Kidney epithelial cell (primary cell): ENCODE measurements at regions not wholly inside any gene's neighbourhood (a gene's known extent, or its start where the extent isn't known, plus 50 kb on each side); places are given as distances from the start of the nearest gene placed in this dataset.

Experiments
- DNase-seq: peaks from one replicate; pipeline ENCODE4 v3.0.0-alpha.2; 2010; ENCODE audit warnings: low read depth
- H3K27me3 ChIP-seq: 2 replicates; pipeline ENCODE4 v1.6.0; 2011; ENCODE audit warnings: low read length; ENCODE audit not compliant: control insufficient read depth, insufficient read depth
- H3K36me3 ChIP-seq: 2 replicates; pipeline ENCODE4 v1.5.1; 2011; ENCODE audit warnings: low read length; ENCODE audit not compliant: control insufficient read depth, insufficient read depth
- H3K4me3 ChIP-seq: 2 replicates; pipeline ENCODE4 v1.5.1; 2011; ENCODE audit warnings: low read depth, mild to moderate bottlenecking, control low read depth, low read length
- TF ChIP-seq, protein P1 (sequence below): IDR thresholded peaks from 2 replicates; pipeline ENCODE4 v1.5.1; 2011; ENCODE audit warnings: mild to moderate bottlenecking, moderate library complexity, low read length, control low read depth, inconsistent platforms; ENCODE audit not compliant: insufficient read depth, poor library complexity, severe bottlenecking

DNA sequence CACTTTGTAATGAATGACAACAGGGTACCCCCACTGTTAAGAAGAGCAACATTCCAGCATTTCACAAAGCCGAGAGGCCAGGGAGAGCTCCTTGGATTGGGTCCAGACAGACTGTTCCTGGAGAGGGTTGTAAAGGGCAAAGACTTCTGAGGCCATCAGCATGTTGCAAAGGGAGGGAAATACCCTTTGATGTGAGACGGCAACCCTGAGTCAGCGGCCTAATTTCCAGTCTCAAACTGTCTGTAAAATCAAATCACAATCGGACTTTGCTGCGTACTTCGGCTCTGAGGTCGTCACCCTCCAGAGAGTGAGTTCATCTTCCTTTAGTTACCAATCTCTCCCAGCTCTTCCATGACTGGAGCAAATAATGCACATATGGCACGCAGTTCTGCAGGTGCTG lies 101.0 kb upstream of the DTNBP1 start:
- TF ChIP-seq, protein P1, sequence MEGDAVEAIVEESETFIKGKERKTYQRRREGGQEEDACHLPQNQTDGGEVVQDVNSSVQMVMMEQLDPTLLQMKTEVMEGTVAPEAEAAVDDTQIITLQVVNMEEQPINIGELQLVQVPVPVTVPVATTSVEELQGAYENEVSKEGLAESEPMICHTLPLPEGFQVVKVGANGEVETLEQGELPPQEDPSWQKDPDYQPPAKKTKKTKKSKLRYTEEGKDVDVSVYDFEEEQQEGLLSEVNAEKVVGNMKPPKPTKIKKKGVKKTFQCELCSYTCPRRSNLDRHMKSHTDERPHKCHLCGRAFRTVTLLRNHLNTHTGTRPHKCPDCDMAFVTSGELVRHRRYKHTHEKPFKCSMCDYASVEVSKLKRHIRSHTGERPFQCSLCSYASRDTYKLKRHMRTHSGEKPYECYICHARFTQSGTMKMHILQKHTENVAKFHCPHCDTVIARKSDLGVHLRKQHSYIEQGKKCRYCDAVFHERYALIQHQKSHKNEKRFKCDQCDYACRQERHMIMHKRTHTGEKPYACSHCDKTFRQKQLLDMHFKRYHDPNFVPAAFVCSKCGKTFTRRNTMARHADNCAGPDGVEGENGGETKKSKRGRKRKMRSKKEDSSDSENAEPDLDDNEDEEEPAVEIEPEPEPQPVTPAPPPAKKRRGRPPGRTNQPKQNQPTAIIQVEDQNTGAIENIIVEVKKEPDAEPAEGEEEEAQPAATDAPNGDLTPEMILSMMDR: no peak
- no peak overlapping the region for H3K4me3 ChIP-seq
- H3K27me3 ChIP-seq: no peaks in the 10 kb centered on the region
- no peaks in the 10 kb centered on the region for H3K36me3 ChIP-seq
- peak; percentile 73 for DNase-seq

DNA sequence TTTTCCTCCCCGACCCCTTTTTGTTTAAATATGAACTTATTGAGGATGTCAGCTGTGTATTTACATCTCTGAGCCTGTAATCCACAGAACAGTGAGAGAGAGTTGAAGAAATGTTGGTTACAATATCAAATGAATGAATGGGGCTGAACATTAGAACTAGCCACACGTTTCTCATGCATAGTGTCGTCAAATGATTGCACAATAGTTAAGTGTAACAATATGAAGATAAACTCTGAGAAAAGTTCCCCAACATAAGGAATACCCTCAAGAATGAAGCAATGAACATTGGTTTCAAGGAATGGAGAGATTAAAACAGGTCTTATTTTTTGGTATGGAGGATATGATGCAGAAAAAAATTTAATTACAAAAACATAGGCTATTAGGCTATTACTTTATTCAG lies 100.5 kb upstream of the DTNBP1 start:
- no peak for DNase-seq
- no peak overlapping the region for H3K4me3 ChIP-seq
- TF ChIP-seq, protein P1: no peak
- H3K27me3 ChIP-seq: no peaks in the 10 kb centered on the region
- H3K36me3 ChIP-seq: no peaks in the 10 kb centered on the region

DNA sequence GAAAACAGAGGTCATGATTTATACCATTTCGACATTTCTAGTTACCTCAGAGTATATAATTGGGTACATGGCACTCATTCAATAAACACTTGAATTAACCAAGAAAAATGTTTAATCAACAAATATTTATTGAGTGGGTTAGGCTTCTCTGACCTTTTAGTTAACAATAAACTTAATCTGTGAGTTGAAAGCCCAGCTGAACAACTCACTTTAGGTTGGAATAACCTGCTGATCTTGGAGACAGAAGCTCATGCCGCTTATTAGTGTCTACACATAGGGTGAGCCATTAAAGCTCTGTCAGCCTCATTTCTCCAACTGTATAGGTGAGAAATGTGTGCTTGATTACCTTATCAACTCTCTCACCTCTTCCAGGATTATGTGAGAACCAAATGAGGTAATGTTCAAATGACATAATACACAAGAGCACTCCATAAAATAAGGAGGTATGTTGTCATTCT lies 98.2 kb upstream of the DTNBP1 start:
- no peak for DNase-seq
- TF ChIP-seq, protein P1: no peak
- H3K36me3 ChIP-seq: no peaks in the 10 kb centered on the region
- H3K4me3 ChIP-seq: no peak overlapping the region
- H3K27me3 ChIP-seq: no peaks in the 10 kb centered on the region

DNA sequence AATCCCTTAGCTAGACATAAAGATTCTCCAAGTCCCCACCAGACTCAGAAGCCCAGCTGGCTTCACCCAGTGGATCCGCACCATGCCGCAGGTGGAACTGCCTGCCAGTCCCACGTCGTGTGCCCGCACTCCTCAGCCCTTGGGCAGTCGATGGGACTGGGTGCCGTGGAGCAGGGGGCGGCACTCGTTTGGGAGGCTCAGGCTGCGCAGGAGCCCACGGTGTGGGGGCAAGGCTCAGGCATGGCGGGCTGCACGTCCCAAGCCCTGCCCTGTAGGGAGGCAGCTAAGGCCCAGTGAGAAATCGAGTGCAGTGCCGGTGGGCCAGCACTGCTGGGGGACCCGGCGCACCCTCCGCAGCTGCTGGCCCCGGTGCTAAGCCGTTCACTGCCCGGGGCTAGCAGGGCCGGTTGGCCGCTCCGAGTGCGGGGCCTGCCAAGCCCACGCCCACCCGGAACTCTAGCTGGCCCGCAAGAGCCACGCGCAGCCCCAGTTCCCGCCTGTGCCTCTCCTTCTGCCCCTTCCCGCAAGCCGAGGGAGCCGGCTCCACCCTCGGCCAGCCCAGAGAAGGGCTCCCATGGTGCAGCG lies 95.9 kb upstream of the DTNBP1 start:
- TF ChIP-seq, protein P1: no peak
- no peak for DNase-seq
- H3K4me3 ChIP-seq: no peak overlapping the region
- H3K27me3 ChIP-seq: no peaks in the 10 kb centered on the region
- H3K36me3 ChIP-seq: no peaks in the 10 kb centered on the region

DNA sequence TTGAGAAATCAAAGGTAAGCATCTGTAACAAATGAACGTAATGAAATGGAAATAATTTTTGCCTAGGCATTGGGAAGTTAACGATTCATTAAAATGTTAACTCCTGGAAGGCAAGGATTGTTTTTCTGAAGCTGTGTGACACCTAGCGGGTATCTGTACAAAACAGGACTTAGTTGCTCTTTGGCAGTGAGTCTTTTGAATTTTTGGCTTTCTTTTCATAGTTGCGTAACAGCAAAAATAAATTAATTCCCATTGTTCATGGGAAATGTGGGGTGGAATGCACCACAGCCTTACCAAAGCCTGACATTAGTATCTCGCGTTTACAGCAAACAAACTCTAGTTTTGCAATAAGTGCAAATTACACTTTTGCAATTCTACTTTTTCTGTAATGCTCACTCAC lies 92.7 kb upstream of the DTNBP1 start:
- DNase-seq: no peak
- Histone ChIP-seq H3K36me3 (no peaks in the 10 kb centered on the region), H3K4me3 (no peak overlapping the region), H3K27me3 (no peaks in the 10 kb centered on the region)
- TF ChIP-seq, protein P1: no peak

DNA sequence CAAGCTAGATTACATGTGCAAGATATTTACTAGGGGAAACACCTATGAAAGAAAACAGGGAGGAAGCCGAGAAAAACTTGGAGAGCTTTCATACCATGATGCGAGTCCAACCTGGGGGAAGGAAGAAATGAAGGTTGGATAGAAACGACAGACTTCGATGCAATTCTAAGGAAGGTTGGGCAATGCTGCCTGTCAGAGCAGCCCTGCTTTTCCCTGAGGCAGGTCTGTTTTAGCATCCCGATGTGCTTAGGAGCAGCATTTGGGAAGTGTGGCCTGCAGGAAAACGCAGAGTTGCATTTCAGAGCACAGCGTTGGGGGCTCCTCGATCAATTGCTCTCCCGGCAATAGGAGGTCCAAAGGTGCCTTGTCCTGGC lies 91.9 kb upstream of the DTNBP1 start:
- TF ChIP-seq, protein P1: no peak
- Histone ChIP-seq H3K27me3 (no peaks in the 10 kb centered on the region), H3K4me3 (no peak overlapping the region), H3K36me3 (no peaks in the 10 kb centered on the region)
- no peak for DNase-seq
